ENCODE measurements at regions not wholly inside any gene's neighbourhood (a gene's known extent, or its start where the extent isn't known, plus 50 kb on each side); places are given as distances from the start of the nearest gene placed in this dataset.

- no peak for TF ChIP-seq CTCF (IDR thresholded peaks at IDR 0.05)
- no peak for TF ChIP-seq POLR2A (IDR thresholded peaks at IDR 0.05)
These were observed 230.0 kb upstream of the MGAT5 start for GRCh38 chr2:134023854-134024253.
